SKM-1 treated with dmso at 0.1 percent for 144 hours (cell line): ENCODE measurements at regions not wholly inside any gene's neighbourhood (a gene's known extent, or its start where the extent isn't known, plus 50 kb on each side); places are given as distances from the start of the nearest gene placed in this dataset.
"Not testable (repeated sequence)": the region's sequence is repeated elsewhere in the genome, so short reads cannot be mapped to it uniquely, and the experiment has no call there.

ENCODE experiments used
- DNase-seq: peaks from one replicate; lab custom pipeline; 2025; ENCODE audit not compliant: unreplicated experiment; lab: John Stamatoyannopoulos, UW

- DNase-seq, result no peak
Measured at GRCh38 chr4:150021483-150021882, 56.8 kb upstream of the DCLK2 start.

- no peak for DNase-seq
Measured at GRCh38 chr4:150023489-150023888, 54.8 kb upstream of the DCLK2 start.

GRCh38 chr4:150026987-150027386 lies 51.3 kb upstream of the DCLK2 start:
- DNase-seq, result not testable (repeated sequence)
